Keratinocyte (primary cell): ENCODE measurements at regions not wholly inside any gene's neighbourhood (a gene's known extent, or its start where the extent isn't known, plus 50 kb on each side); places are given as distances from the start of the nearest gene placed in this dataset.

Experiments used
- EZH2 ChIP-seq: IDR thresholded peaks from one replicate; pipeline ENCODE4 v1.6.1; 2012; ENCODE audit warnings: inconsistent platforms, mild to moderate bottlenecking, low read length, moderate library complexity
- TF ChIP-seq, protein P1 (sequence below), 3 experiments: IDR thresholded peaks in 1 of 3; conservative IDR thresholded peaks in 1 of 3; optimal IDR thresholded peaks in 1 of 3; 2 replicates in 2 of 3; 3 replicates in 1 of 3; pipeline versions ENCODE3 to v1.5.1; 2011; ENCODE audit warnings: low read length in 3 of 3, mild to moderate bottlenecking in 3 of 3, moderate library complexity in 2 of 3, control low read depth in 1 of 3, inconsistent platforms in 1 of 3; ENCODE audit not compliant: insufficient read depth in 2 of 3; ENCODE audit errors: extremely low read depth in 1 of 3

DNA sequence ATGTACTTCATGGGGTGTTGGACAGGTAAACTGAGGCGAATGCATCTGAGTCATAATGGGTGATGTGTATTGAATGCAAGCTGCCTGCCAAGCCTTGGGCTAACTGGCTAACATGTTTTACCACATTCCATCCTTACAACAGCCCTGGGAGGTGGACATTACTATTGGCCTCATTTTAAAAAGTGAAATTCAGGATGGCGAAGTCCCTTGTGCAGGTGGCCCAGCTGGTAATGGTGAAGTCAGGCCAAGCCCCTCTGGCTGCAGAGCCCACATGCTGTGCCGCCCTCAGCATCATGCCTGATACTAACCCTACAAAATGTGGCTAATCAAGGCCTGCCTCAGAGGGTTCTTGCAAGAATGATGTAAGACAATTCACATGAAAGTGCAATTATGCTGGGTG, 60.0 kb upstream of the CHD2 start:
- no peak for TF ChIP-seq EZH2
- TF ChIP-seq, protein P1, sequence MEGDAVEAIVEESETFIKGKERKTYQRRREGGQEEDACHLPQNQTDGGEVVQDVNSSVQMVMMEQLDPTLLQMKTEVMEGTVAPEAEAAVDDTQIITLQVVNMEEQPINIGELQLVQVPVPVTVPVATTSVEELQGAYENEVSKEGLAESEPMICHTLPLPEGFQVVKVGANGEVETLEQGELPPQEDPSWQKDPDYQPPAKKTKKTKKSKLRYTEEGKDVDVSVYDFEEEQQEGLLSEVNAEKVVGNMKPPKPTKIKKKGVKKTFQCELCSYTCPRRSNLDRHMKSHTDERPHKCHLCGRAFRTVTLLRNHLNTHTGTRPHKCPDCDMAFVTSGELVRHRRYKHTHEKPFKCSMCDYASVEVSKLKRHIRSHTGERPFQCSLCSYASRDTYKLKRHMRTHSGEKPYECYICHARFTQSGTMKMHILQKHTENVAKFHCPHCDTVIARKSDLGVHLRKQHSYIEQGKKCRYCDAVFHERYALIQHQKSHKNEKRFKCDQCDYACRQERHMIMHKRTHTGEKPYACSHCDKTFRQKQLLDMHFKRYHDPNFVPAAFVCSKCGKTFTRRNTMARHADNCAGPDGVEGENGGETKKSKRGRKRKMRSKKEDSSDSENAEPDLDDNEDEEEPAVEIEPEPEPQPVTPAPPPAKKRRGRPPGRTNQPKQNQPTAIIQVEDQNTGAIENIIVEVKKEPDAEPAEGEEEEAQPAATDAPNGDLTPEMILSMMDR (optimal IDR thresholded peaks at IDR 0.05 in 1 of 3, IDR thresholded peaks at IDR 0.05 in 1 of 3, conservative IDR thresholded peaks at IDR 0.05 in 1 of 3; ENCODE audit: extremely low read depth in 1 of 3, insufficient read depth in 2 of 3, low read length in 3 of 3) = no peak
